ENCODE measurements at regions not wholly inside any gene's neighbourhood (a gene's known extent, or its start where the extent isn't known, plus 50 kb on each side); places are given as distances from the start of the nearest gene placed in this dataset.
"Not testable (repeated sequence)": the region's sequence is repeated elsewhere in the genome, so short reads cannot be mapped to it uniquely, and the experiment has no call there.

DNA sequence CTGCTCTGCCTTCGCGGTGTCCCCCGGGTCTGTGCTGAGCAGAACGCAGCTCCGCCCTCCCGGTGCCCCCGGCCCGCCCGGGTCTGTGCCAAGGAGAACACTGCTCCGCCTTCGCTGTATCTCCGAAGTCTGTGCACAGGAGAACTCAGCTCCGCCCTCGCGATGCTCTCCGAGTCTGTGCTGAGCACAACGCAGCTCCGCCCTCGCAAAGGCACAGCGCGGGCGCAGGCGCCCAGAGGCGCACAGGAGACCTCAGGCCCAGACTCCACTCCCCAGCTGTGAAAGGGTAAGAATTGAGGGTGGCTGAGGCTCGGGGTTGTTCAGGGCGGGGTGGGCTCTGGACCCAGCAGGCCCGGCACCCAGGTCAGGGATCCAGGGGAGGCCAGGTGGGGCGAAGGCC is 123.2 kb downstream of the PPIAL4F start:
- H3K4me3 Mint-ChIP-seq; H3K27me3 Mint-ChIP-seq (ENCODE audit: low read depth); DNase-seq; H3K4me1 Mint-ChIP-seq (ENCODE audit: low read depth); H3K36me3 Mint-ChIP-seq (ENCODE audit: insufficient read depth); H3K9me3 Mint-ChIP-seq: not testable (repeated sequence)
- ATAC-seq: peak; percentile 38 to 63
